HepG2 (cell line): ENCODE measurements at regions not wholly inside any gene's neighbourhood (a gene's known extent, or its start where the extent isn't known, plus 50 kb on each side); places are given as distances from the start of the nearest gene placed in this dataset.

Source experiments
- ATAC-seq: fragments of 200-7000 bp; cut with Tn5 transposase; 3 replicates; pipeline ENCODE4 v1.9.1; 2020; ENCODE audit warnings: mild to moderate bottlenecking, moderate library complexity
- BruUV-seq: library from RNA; stranded (reverse); fragments of 400-500 nt; replicated peaks from 2 replicates; lab custom pipeline; 2021; lab: Mats Ljungman, UMichigan
- CTCF ChIA-PET: fragments of 300-600 bp; formaldehyde crosslinking; extraction: SDS; loops from one replicate; lab custom pipeline; 2021; ENCODE audit warnings: low total read pairs, inconsistent platforms, low intra/inter-chr PET ratio; lab: Yijun Ruan, JAX
- POLR2A ChIA-PET: fragments of 350-600 bp; sonication (Branson Sonifier 250); formaldehyde crosslinking; loops from one replicate; lab custom pipeline; 2020; ENCODE audit warnings: antibody characterized with exemption, inconsistent platforms; lab: Yijun Ruan, JAX
- DNase-seq: peaks from one replicate; pipeline ENCODE4 v3.0.0-alpha.2; 2015; ENCODE audit warnings: low spot score
- FAIRE-seq: peaks from 3 replicates; lab custom pipeline; 2011; peaks lifted over from hg19 to GRCh38; lab: Jason Lieb, UNC
- H2AFZ ChIP-seq: one replicate; pipeline ENCODE4 v1.6.1; 2011; ENCODE audit warnings: low read length, inconsistent platforms
- H3K27ac ChIP-seq: fragments of 300-600 bp; 3 replicates; pipeline ENCODE4 v1.8.0; 2011; ENCODE audit warnings: mixed run types, mild to moderate bottlenecking, mixed read lengths, low read length, inconsistent platforms; ENCODE audit not compliant: insufficient read depth; ENCODE audit errors: extremely low read length
- H3K27me3 ChIP-seq, 2 experiments: fragments of 200-600 bp in 1 of 2; 2 replicates in 1 of 2; 3 replicates in 1 of 2; pipeline versions ENCODE4 v1.6.0 to v1.8.0; 2011; ENCODE audit warnings: low read length in 2 of 2, mild to moderate bottlenecking in 2 of 2, moderate library complexity in 2 of 2, inconsistent platforms in 1 of 2; ENCODE audit not compliant: insufficient read depth in 2 of 2, control insufficient read depth in 1 of 2
- H3K36me3 ChIP-seq, 2 experiments: fragments of 200-600 bp in 1 of 2; replicated peaks in 1 of 2; 2 replicates in 1 of 2; 3 replicates in 1 of 2; pipeline versions ENCODE4 v1.5.1 to v1.8.0; 2011; ENCODE audit warnings: low read length in 2 of 2, inconsistent platforms in 1 of 2; ENCODE audit not compliant: insufficient read depth in 2 of 2, control insufficient read depth in 1 of 2
- H3K4me1 ChIP-seq: 2 replicates; pipeline ENCODE4 v1.5.1; 2012; ENCODE audit warnings: low read length, inconsistent platforms; ENCODE audit not compliant: insufficient read depth
- H3K4me2 ChIP-seq: 2 replicates; pipeline ENCODE4 v1.6.0; 2011; ENCODE audit warnings: low read depth, low read length, inconsistent platforms
- H3K4me3 ChIP-seq, 3 experiments: fragments of 200-600 bp in 1 of 3; sonication (generic), shearing (Covaris generic) in 1 of 3; replicated peaks in 1 of 3; 2 replicates each; pipeline ENCODE4 v1.5.1; 2011 to 2016; ENCODE audit warnings: low read length in 3 of 3, inconsistent platforms in 2 of 3, low read depth in 2 of 3, mild to moderate bottlenecking in 2 of 3, control low read depth in 1 of 3, mixed read lengths in 1 of 3; ENCODE audit not compliant: insufficient read depth in 1 of 3
- H3K79me2 ChIP-seq: one replicate; pipeline ENCODE4 v1.6.1; 2011; ENCODE audit warnings: low read length, inconsistent platforms; ENCODE audit not compliant: insufficient read depth
- H3K9ac ChIP-seq: 2 replicates; pipeline ENCODE4 v1.6.0; 2011; ENCODE audit warnings: mild to moderate bottlenecking, low read depth, low read length, inconsistent platforms; ENCODE audit not compliant: insufficient read depth
- H3K9me3 ChIP-seq: 2 replicates; pipeline ENCODE4 v1.5.1; 2012; ENCODE audit warnings: mild to moderate bottlenecking, low read length
- H4K20me1 ChIP-seq: 2 replicates; pipeline ENCODE4 v1.6.0; 2011; ENCODE audit warnings: inconsistent platforms, mild to moderate bottlenecking, low read length, moderate library complexity; ENCODE audit not compliant: insufficient read depth
- ATM ChIP-seq: fragments of 450-650 bp; IDR thresholded peaks from 2 replicates; pipeline ENCODE4 v1.7.1; 2017; ENCODE audit warnings: mild to moderate bottlenecking, borderline replicate concordance
- GATAD2A ChIP-seq: IDR thresholded peaks from 2 replicates; pipeline ENCODE4 v1.6.1; 2016
- HNRNPK ChIP-seq: fragments of 200-400 bp; formaldehyde crosslinking; IDR thresholded peaks from 2 replicates; pipeline ENCODE4 v1.6.1; 2018; ENCODE audit warnings: low read length, low read depth, moderate library complexity, mild to moderate bottlenecking; ENCODE audit not compliant: poor library complexity, severe bottlenecking
- ISX ChIP-seq: sonication (generic); formaldehyde crosslinking; conservative IDR thresholded peaks from 2 replicates; pipeline ENCODE4 v1.5.0; 2020; ENCODE audit warnings: missing genetic modification reagents
- NFIC ChIP-seq: IDR thresholded peaks from 2 replicates; pipeline ENCODE4 v1.6.1; 2012; ENCODE audit warnings: mild to moderate bottlenecking, low read length, inconsistent platforms
- PRPF4 ChIP-seq: fragments of 200-400 bp; formaldehyde crosslinking; IDR thresholded peaks from 2 replicates; pipeline ENCODE4 v1.6.1; 2016; ENCODE audit warnings: low read length, low read depth; ENCODE audit not compliant: poor library complexity, severe bottlenecking
- SUZ12 ChIP-seq: fragments of 150-350 bp; IDR thresholded peaks from 2 replicates; pipeline ENCODE4 v1.6.1; 2014; ENCODE audit warnings: low read depth, low read length
- THAP11 ChIP-seq: IDR thresholded peaks from 2 replicates; pipeline ENCODE4 v1.6.1; 2016; ENCODE audit warnings: missing biosample characterization, missing genetic modification reagents
- ZFP90 ChIP-seq: sonication (generic); formaldehyde crosslinking; IDR thresholded peaks from 2 replicates; pipeline ENCODE4 v1.8.0; 2022; ENCODE audit warnings: missing genetic modification reagents, mild to moderate bottlenecking, inconsistent platforms, borderline replicate concordance
- ZNF577 ChIP-seq: sonication (generic); formaldehyde crosslinking; IDR thresholded peaks from 2 replicates; pipeline ENCODE4 v1.4.0; 2020; ENCODE audit warnings: mild to moderate bottlenecking, low read depth, missing genetic modification reagents, borderline replicate concordance
- WGBS: methylation state at CpG from one replicate; pipeline ENCODE4 v1.1.6; 2017; ENCODE audit warnings: low lambda C conversion rate; 5-methylcytosine and 5-hydroxymethylcytosine counted together
- in situ Hi-C: cut with HindIII; loops from 2 replicates; pipeline ENCODE4 v1.10.0; 2017; ENCODE audit warnings: low pct_unique_long_range_greater_than_20kb; ENCODE audit not compliant: extremely low pct_ligation_motif_present
- intact Hi-C: fragments of 100-400 bp; cut with micrococcal nuclease; formaldehyde crosslinking; loops from one replicate; pipeline ENCODE4 v1.10.0; 2022; ENCODE audit not compliant: unreplicated experiment
- TF ChIP-seq, protein P1 (sequence below): sonication (generic); formaldehyde crosslinking; IDR thresholded peaks from 2 replicates; pipeline ENCODE4 v1.9.0; 2022; ENCODE audit warnings: low read depth, missing genetic modification reagents

DNA sequence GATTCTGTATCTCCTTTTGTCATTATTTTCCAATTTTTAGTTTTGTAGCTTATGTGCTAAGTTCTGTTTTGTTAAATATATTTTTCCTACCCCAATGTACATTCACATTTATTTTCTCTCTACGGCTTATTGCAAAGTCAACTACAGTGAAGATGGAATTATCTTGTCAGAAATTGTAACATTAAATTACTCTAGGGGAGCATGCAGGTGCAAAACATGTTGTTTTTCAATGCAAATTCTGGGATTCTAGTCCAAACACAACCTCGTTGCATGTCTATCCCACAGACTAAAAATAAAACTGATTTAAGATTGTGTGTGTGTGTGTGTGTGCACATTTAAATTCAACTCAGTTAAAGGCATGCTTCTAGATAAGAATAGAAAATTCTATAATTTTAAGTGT lies 529.1 kb upstream of the POM121L12 start:
- ATAC-seq, result no peak
- CTCF ChIA-PET, result no interaction called here
- no TSS peak for BruUV-seq
- Histone ChIP-seq H3K9ac (no peak overlapping the region), H3K4me1 (no peaks in the 10 kb centered on the region), H3K4me2 (no peak overlapping the region), H3K9me3 (no peaks in the 10 kb centered on the region; the same call in 1 of the 2 replicates), H3K27me3 (no peaks in the 10 kb centered on the region), H3K27ac (no peak overlapping the region), H3K36me3 (no peaks in the 10 kb centered on the region), H2AFZ (no peak overlapping the region)
- WGBS, result 2% methylated on average over 2 of the region's 2 CpGs
- DNase-seq, result no peak
- intact Hi-C loops, result no loop called here
- in situ Hi-C loops, result no loop called here
- POLR2A ChIA-PET, result no interaction called here
- FAIRE-seq, result no peak
- no peak for TF ChIP-seq ZNF577
- no peak for TF ChIP-seq THAP11 (CRISPR knock-in tag)
- TF ChIP-seq HNRNPK, result no peak
- TF ChIP-seq, protein P1, sequence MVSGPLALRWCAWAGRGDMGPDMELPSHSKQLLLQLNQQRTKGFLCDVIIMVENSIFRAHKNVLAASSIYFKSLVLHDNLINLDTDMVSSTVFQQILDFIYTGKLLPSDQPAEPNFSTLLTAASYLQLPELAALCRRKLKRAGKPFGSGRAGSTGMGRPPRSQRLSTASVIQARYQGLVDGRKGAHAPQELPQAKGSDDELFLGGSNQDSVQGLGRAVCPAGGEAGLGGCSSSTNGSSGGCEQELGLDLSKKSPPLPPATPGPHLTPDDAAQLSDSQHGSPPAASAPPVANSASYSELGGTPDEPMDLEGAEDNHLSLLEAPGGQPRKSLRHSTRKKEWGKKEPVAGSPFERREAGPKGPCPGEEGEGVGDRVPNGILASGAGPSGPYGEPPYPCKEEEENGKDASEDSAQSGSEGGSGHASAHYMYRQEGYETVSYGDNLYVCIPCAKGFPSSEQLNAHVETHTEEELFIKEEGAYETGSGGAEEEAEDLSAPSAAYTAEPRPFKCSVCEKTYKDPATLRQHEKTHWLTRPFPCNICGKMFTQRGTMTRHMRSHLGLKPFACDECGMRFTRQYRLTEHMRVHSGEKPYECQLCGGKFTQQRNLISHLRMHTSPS, result no peak
- no peak for TF ChIP-seq PRPF4
- TF ChIP-seq SUZ12, result no peak
- TF ChIP-seq ZFP90 (CRISPR knock-in tag), result no peak
- TF ChIP-seq NFIC, result no peak
- TF ChIP-seq ISX (CRISPR knock-in tag), result no peak
- no peak for TF ChIP-seq ATM
- TF ChIP-seq GATAD2A (CRISPR knock-in tag), result no peak
- TF ChIP-seq, all 625 proteins: peak for 0
- Histone ChIP-seq H4K20me1 (no peaks in the 10 kb centered on the region), H3K79me2 (no peaks in the 10 kb centered on the region), H3K4me3 (no peak overlapping the region)
